ENCODE measurements at regions not wholly inside any gene's neighbourhood (a gene's known extent, or its start where the extent isn't known, plus 50 kb on each side); places are given as distances from the start of the nearest gene placed in this dataset.

- no peak overlapping the region for H3K4me3 ChIP-seq (ENCODE audit: low read depth, low read length)
- no peak for TF ChIP-seq CTCF (IDR thresholded peaks at IDR 0.05; ENCODE audit: insufficient read depth, low read depth, low read length)
- DNase-seq (ENCODE audit: low read depth), result no peak
These were observed 57.6 kb upstream of the GATA2 start for GRCh38 chr3:128550471-128551126.

GRCh38 chr3:128550113-128550440, 57.1 kb upstream of the GATA2 start:
- no peak for TF ChIP-seq CTCF (IDR thresholded peaks at IDR 0.05; ENCODE audit: insufficient read depth, low read depth, low read length)
- no peak for DNase-seq (ENCODE audit: low read depth)
- no peak overlapping the region for H3K4me3 ChIP-seq (ENCODE audit: low read depth, low read length)

- H3K4me3 ChIP-seq (ENCODE audit: low read depth, low read length), result peak overlapping the region; percentile 6
- TF ChIP-seq CTCF (IDR thresholded peaks at IDR 0.05; ENCODE audit: insufficient read depth, low read depth, low read length), result no peak
- DNase-seq (ENCODE audit: low read depth), result peak; percentile 84
These were observed 56.5 kb upstream of the GATA2 start for GRCh38 chr3:128549283-128550112.

GRCh38 chr3:128548426-128549282, 55.7 kb upstream of the GATA2 start:
- no peak for DNase-seq (ENCODE audit: low read depth)
- no peak for TF ChIP-seq CTCF (IDR thresholded peaks at IDR 0.05; ENCODE audit: insufficient read depth, low read depth, low read length)
- peak overlapping the region; percentile 6 for H3K4me3 ChIP-seq (ENCODE audit: low read depth, low read length)

- no peak overlapping the region for H3K4me3 ChIP-seq (ENCODE audit: low read depth, low read length)
- no peak for DNase-seq (ENCODE audit: low read depth)
- TF ChIP-seq CTCF (IDR thresholded peaks at IDR 0.05; ENCODE audit: insufficient read depth, low read depth, low read length), result no peak
These were observed 55.0 kb upstream of the GATA2 start for GRCh38 chr3:128548021-128548420.

- H3K4me3 ChIP-seq (ENCODE audit: low read depth, low read length), result no peak overlapping the region
- DNase-seq (ENCODE audit: low read depth), result peak; percentile 29
- TF ChIP-seq CTCF (IDR thresholded peaks at IDR 0.05; ENCODE audit: insufficient read depth, low read depth, low read length), result no peak
These were observed 54.5 kb upstream of the GATA2 start for GRCh38 chr3:128547368-128547987.

Data from fibroblast of villous mesenchyme (primary cell).